Mucosa of descending colon (tissue), 3 donors: ENCODE measurements at regions not wholly inside any gene's neighbourhood (a gene's known extent, or its start where the extent isn't known, plus 50 kb on each side); places are given as distances from the start of the nearest gene placed in this dataset.

Source experiments
- ATAC-seq: fragments of 200-7000 bp; cut with Tn5 transposase; one replicate; pipeline ENCODE4 v1.9.1; 2020; ENCODE audit warnings: mild to moderate bottlenecking, moderate library complexity
- DNase-seq, 3 donors: peaks; one replicate each; pipeline ENCODE4 v3.0.0-alpha.2; 2020
- H3K36me3 ChIP-seq: fragments of 200-600 bp; one replicate; pipeline ENCODE4 v1.8.0; 2021; ENCODE audit warnings: low read depth, mild to moderate bottlenecking
- H3K4me1 ChIP-seq: fragments of 200-600 bp; one replicate; pipeline ENCODE4 v1.8.0; 2021; ENCODE audit warnings: low read depth, mild to moderate bottlenecking
- H3K4me3 ChIP-seq: fragments of 200-600 bp; one replicate; pipeline ENCODE4 v1.8.0; 2021; ENCODE audit warnings: mild to moderate bottlenecking
- H3K9me3 ChIP-seq: fragments of 200-600 bp; one replicate; pipeline ENCODE4 v1.8.0; 2021; ENCODE audit warnings: mild to moderate bottlenecking
- CTCF ChIP-seq: fragments of 200-600 bp; IDR thresholded peaks from one replicate; pipeline ENCODE4 v1.8.0; 2022; ENCODE audit warnings: antibody characterized with exemption, mild to moderate bottlenecking
- intact Hi-C, 2 donors: fragments of 100-400 bp; cut with DNase I in 1 of 2; cut with micrococcal nuclease in 1 of 2; formaldehyde crosslinking; loops; one replicate each; pipeline versions ENCODE4 v1.11.0 to v1.11.1; 2022; cut with DNase I, micrococcal nuclease
- donor health status: DM: no; HTN: no; CAD: no; lungs with moderate emphysema.
- donor health status: DM: no; HTN: no; CAD: no.
- donor health status: DM: no; HTN: yes; CAD: no.

- Histone ChIP-seq H3K36me3 (no peaks in the 10 kb centered on the region), H3K4me1 (no peaks in the 10 kb centered on the region), H3K9me3 (no peaks in the 10 kb centered on the region), H3K4me3 (no peak overlapping the region)
- ATAC-seq, result no peak
- peak in 1 of 3 donors; percentile 4 for DNase-seq
- TF ChIP-seq CTCF, result no peak
- intact Hi-C loops, result no loop called here
These were observed 251.7 kb upstream of the MYO3A start for GRCh38 chr10:25682203-25682851.

GRCh38 chr10:25683344-25683743 is 250.7 kb upstream of the MYO3A start:
- Histone ChIP-seq H3K4me1 (no peaks in the 10 kb centered on the region), H3K9me3 (no peaks in the 10 kb centered on the region), H3K36me3 (no peaks in the 10 kb centered on the region), H3K4me3 (no peak overlapping the region)
- DNase-seq (no peak), ATAC-seq (no peak)
- TF ChIP-seq CTCF, result no peak
- intact Hi-C loops, result no loop called here

GRCh38 chr10:25687521-25687920 is 246.5 kb upstream of the MYO3A start:
- DNase-seq, result no peak
- no peaks in the 10 kb centered on the region for H3K9me3 ChIP-seq
- no peaks in the 10 kb centered on the region for H3K36me3 ChIP-seq
- intact Hi-C loops, result no loop called here
- TF ChIP-seq CTCF, result no peak
- no peak overlapping the region for H3K4me3 ChIP-seq
- no peaks in the 10 kb centered on the region for H3K4me1 ChIP-seq
- ATAC-seq, result no peak

GRCh38 chr10:25689346-25690100 is 244.5 kb upstream of the MYO3A start:
- Histone ChIP-seq H3K9me3 (no peaks in the 10 kb centered on the region), H3K4me3 (no peak overlapping the region), H3K4me1 (no peaks in the 10 kb centered on the region), H3K36me3 (no peaks in the 10 kb centered on the region)
- DNase-seq, result no peak
- intact Hi-C loops, result no loop called here
- no peak for TF ChIP-seq CTCF
- no peak for ATAC-seq

GRCh38 chr10:25692761-25693160 is 241.3 kb upstream of the MYO3A start:
- no peaks in the 10 kb centered on the region for H3K9me3 ChIP-seq
- TF ChIP-seq CTCF, result no peak
- intact Hi-C loops, result no loop called here
- H3K36me3 ChIP-seq, result no peaks in the 10 kb centered on the region
- no peak overlapping the region for H3K4me3 ChIP-seq
- H3K4me1 ChIP-seq, result no peaks in the 10 kb centered on the region
- ATAC-seq (no peak), DNase-seq (no peak)
